Spinal cord (tissue), 9 donors: ENCODE measurements at regions not wholly inside any gene's neighbourhood (a gene's known extent, or its start where the extent isn't known, plus 50 kb on each side); places are given as distances from the start of the nearest gene placed in this dataset.

Experiments
- DNase-seq, 6 donors: peaks; one replicate each; pipeline versions ENCODE4 v3.0.0 to v3.0.0-alpha.2; 2013 to 2015; ENCODE audit warnings: low spot score in 6 of 6, low read depth in 4 of 6
- H3K27ac ChIP-seq: one replicate; pipeline ENCODE4 v1.5.1; 2013; ENCODE audit warnings: low read depth, low read length, control low read depth
- H3K27me3 ChIP-seq: one replicate; pipeline ENCODE4 v1.6.1; 2013; ENCODE audit warnings: low read length; ENCODE audit not compliant: control insufficient read depth, insufficient read depth
- H3K36me3 ChIP-seq: one replicate; pipeline ENCODE4 v1.6.1; 2013; ENCODE audit warnings: low read length; ENCODE audit not compliant: control insufficient read depth, insufficient read depth
- H3K4me1 ChIP-seq: one replicate; pipeline ENCODE4 v1.6.1; 2013; ENCODE audit warnings: low read length; ENCODE audit not compliant: control insufficient read depth, insufficient read depth
- H3K4me3 ChIP-seq: one replicate; pipeline ENCODE4 v1.5.1; 2013; ENCODE audit warnings: low read depth, low read length, control low read depth
- H3K9me3 ChIP-seq: one replicate; pipeline ENCODE4 v1.6.1; 2013; ENCODE audit warnings: low read length; ENCODE audit not compliant: control insufficient read depth, insufficient read depth
- WGBS: methylation state at CpG from one replicate; pipeline ENCODE4 v1.1.5; 2013; ENCODE audit warnings: missing lambda C conversion rate; ENCODE audit not compliant: insufficient coverage; 5-methylcytosine and 5-hydroxymethylcytosine counted together
- donor health status: healthy.

GRCh38 chr4:41458689-41459088 lies 79.3 kb upstream of the LIMCH1 start:
- no peaks in the 10 kb centered on the region for H3K36me3 ChIP-seq
- peaks cover 6% of the 10 kb centered on the region for H3K4me1 ChIP-seq
- H3K4me3 ChIP-seq, result no peak overlapping the region
- no peak for DNase-seq
- no peaks in the 10 kb centered on the region for H3K27me3 ChIP-seq
- no peak overlapping the region for H3K27ac ChIP-seq
- WGBS, result 100% methylated on average over 1 of the region's 2 CpGs
- no peaks in the 10 kb centered on the region for H3K9me3 ChIP-seq

GRCh38 chr4:41460641-41461040 lies 77.3 kb upstream of the LIMCH1 start:
- no peak overlapping the region for H3K4me3 ChIP-seq
- no peak overlapping the region for H3K27ac ChIP-seq
- no CpG with 5 or more reads among the region's 5 CpGs for WGBS
- peaks cover 4% of the 10 kb centered on the region for H3K4me1 ChIP-seq
- no peaks in the 10 kb centered on the region for H3K9me3 ChIP-seq
- DNase-seq, result no peak
- no peaks in the 10 kb centered on the region for H3K36me3 ChIP-seq
- no peaks in the 10 kb centered on the region for H3K27me3 ChIP-seq

DNA sequence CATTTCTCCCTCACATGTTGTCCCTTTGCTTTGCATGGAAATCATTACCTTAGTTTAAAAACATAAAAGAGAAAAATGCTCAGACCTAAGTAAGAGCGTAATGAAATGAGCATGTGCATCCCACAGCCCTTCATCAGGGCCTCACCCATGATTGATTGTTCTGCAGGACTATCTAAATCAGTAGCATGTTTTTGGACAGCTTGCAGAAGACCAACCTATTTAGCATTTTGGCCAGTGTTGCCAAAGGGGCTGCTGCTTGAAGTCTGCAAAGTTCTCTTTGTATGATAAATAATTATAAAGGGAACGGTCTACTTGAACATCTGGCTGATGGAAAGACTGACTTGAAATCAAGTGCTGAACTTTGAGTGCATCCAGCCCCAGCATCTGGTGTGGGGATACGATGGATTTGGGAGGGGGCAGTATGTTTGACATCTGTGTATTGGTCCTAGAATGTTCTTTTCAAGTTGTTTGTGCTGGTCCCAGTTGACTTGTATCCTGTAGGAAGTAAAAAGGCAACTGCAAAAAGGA lies 76.1 kb upstream of the LIMCH1 start:
- no peaks in the 10 kb centered on the region for H3K27me3 ChIP-seq
- no peaks in the 10 kb centered on the region for H3K9me3 ChIP-seq
- no peak overlapping the region for H3K4me3 ChIP-seq
- no peak overlapping the region for H3K27ac ChIP-seq
- DNase-seq, result no peak
- 63% methylated on average over 2 of the region's 3 CpGs for WGBS
- H3K36me3 ChIP-seq, result no peaks in the 10 kb centered on the region
- no peaks in the 10 kb centered on the region for H3K4me1 ChIP-seq

- Histone ChIP-seq H3K9me3 (no peaks in the 10 kb centered on the region), H3K36me3 (no peaks in the 10 kb centered on the region), H3K27ac (no peak overlapping the region), H3K4me3 (no peak overlapping the region), H3K27me3 (no peaks in the 10 kb centered on the region), H3K4me1 (no peaks in the 10 kb centered on the region)
- 91% methylated on average over 5 of the region's 5 CpGs for WGBS
- no peak for DNase-seq
Measured at GRCh38 chr4:41465146-41465761, 72.7 kb upstream of the LIMCH1 start.

- no peak overlapping the region for H3K27ac ChIP-seq
- no peaks in the 10 kb centered on the region for H3K9me3 ChIP-seq
- H3K4me1 ChIP-seq, result peaks cover under 1% of the 10 kb centered on the region
- no peaks in the 10 kb centered on the region for H3K27me3 ChIP-seq
- no peak overlapping the region for H3K4me3 ChIP-seq
- H3K36me3 ChIP-seq, result no peaks in the 10 kb centered on the region
- WGBS, result no CpG with 5 or more reads among the region's 2 CpGs
- DNase-seq, result no peak
Measured at GRCh38 chr4:41466249-41466648, 71.7 kb upstream of the LIMCH1 start.

DNA sequence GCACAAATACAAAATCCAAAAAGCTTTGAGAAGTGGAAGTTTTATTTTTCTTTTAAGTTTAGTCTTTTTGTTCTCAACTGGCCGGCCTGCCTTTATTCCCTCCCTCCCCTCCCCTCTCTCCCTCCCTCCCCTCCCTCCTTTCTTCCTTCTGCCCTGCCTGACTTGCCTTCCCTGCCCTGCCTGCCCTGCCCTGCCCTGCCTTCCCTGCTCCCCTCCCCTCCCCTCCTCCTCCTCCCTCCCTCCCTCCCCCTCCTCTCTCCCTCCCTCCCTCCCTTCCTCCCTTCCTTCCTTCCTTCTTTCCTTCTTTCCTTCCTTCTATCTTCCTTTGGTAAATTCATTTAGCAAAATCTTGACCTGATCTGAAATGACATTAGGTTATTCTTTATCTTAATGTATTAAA lies 69.8 kb upstream of the LIMCH1 start:
- Histone ChIP-seq H3K4me3 (no peak overlapping the region), H3K9me3 (no peaks in the 10 kb centered on the region), H3K4me1 (peaks cover 5% of the 10 kb centered on the region), H3K27me3 (no peaks in the 10 kb centered on the region), H3K36me3 (no peaks in the 10 kb centered on the region), H3K27ac (no peak overlapping the region)
- DNase-seq, result no peak
- whole genome bisulfite sequencing, result no CpG with 5 or more reads among the region's 1 CpG

GRCh38 chr4:41471126-41472071 lies 66.6 kb upstream of the LIMCH1 start:
- H3K4me1 ChIP-seq, result peaks cover 9% of the 10 kb centered on the region
- no peak overlapping the region for H3K27ac ChIP-seq
- no peaks in the 10 kb centered on the region for H3K9me3 ChIP-seq
- no peaks in the 10 kb centered on the region for H3K27me3 ChIP-seq
- peak in 1 of 6 donors; percentile 46 for DNase-seq
- WGBS, result 64% methylated on average over 7 of the region's 9 CpGs
- H3K4me3 ChIP-seq, result no peak overlapping the region
- H3K36me3 ChIP-seq, result no peaks in the 10 kb centered on the region

- H3K4me3 ChIP-seq, result no peak overlapping the region
- H3K36me3 ChIP-seq, result no peaks in the 10 kb centered on the region
- no peaks in the 10 kb centered on the region for H3K9me3 ChIP-seq
- WGBS, result 78% methylated on average over 4 of the region's 5 CpGs
- no peaks in the 10 kb centered on the region for H3K27me3 ChIP-seq
- peak in 1 of 6 donors; percentile 81 for DNase-seq
- H3K27ac ChIP-seq, result no peak overlapping the region
- H3K4me1 ChIP-seq, result peaks cover 9% of the 10 kb centered on the region
Measured at GRCh38 chr4:41472081-41472480, 65.9 kb upstream of the LIMCH1 start.

DNA sequence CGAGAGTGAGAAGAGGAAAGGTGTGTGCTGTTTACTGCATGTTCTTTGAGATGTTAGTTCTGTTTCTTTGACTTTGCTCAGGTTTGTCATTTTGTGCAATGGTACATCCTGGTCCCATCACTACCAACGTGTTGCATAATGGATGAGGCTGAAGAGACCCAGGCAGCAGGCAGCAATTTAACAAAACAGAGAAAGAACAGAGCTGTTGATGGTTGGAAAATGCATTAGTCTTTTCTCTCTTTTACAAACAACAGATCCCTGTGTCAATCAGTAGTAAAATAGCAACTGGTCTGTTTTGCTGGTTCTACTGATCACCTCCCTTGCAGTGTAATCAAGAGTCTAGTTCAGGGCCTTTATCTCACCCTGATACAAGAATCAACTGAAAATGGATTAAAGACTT lies 64.8 kb upstream of the LIMCH1 start:
- H3K4me3 ChIP-seq, result no peak overlapping the region
- WGBS, result 83% methylated on average over 1 of the region's 2 CpGs
- H3K9me3 ChIP-seq, result no peaks in the 10 kb centered on the region
- DNase-seq, result peak in 1 of 6 donors; percentile 33
- no peaks in the 10 kb centered on the region for H3K27me3 ChIP-seq
- peaks cover 9% of the 10 kb centered on the region for H3K4me1 ChIP-seq
- H3K36me3 ChIP-seq, result no peaks in the 10 kb centered on the region
- H3K27ac ChIP-seq, result no peak overlapping the region
